Common myeloid progenitor, CD34-positive (primary cell): ENCODE measurements at regions not wholly inside any gene's neighbourhood (a gene's known extent, or its start where the extent isn't known, plus 50 kb on each side); places are given as distances from the start of the nearest gene placed in this dataset.
A peak's percentile ranks its signal among the peaks of the same experiment; 100 is the strongest.

Source experiments
- CTCF ChIA-PET: fragments of 350-600 bp; sonication (Branson Sonifier 250); formaldehyde crosslinking; loops from one replicate; lab custom pipeline; 2021; ENCODE audit warnings: antibody characterized with exemption; lab: Charles Lee
- POLR2A ChIA-PET: fragments of 350-600 bp; sonication (Branson Sonifier 250); formaldehyde crosslinking; loops from one replicate; lab custom pipeline; 2021; ENCODE audit warnings: antibody characterized with exemption; lab: Charles Lee
- DNase-seq, 3 donors: peaks; one replicate each; pipeline versions ENCODE4 v3.0.0 to v3.0.0-alpha.2; 2013
- H3K27ac ChIP-seq, 2 experiments: 1 replicate in 1 of 2; 2 replicates in 1 of 2; pipeline ENCODE4 v1.7.0; 2013; ENCODE audit warnings: inconsistent platforms in 2 of 2, low read length in 2 of 2, mild to moderate bottlenecking in 2 of 2, low read depth in 1 of 2, moderate library complexity in 1 of 2; ENCODE audit not compliant: severe bottlenecking in 2 of 2, insufficient read depth in 1 of 2, poor library complexity in 1 of 2
- H3K27me3 ChIP-seq, 5 experiments: replicated peaks in 2 of 5; 1 replicate in 3 of 5; 2 replicates in 2 of 5; pipeline versions ENCODE4 v1.6.1 to v1.7.0; 2013; ENCODE audit warnings: low read length in 4 of 5, mild to moderate bottlenecking in 2 of 5, moderate library complexity in 2 of 5, inconsistent platforms in 1 of 5; ENCODE audit not compliant: insufficient read depth in 5 of 5, control insufficient read depth in 4 of 5
- H3K36me3 ChIP-seq, 4 experiments: 1 replicate in 2 of 4; 2 replicates in 2 of 4; pipeline versions ENCODE4 v1.6.1 to v1.7.0; 2013; ENCODE audit warnings: low read length in 3 of 4, control low read depth in 1 of 4, mild to moderate bottlenecking in 1 of 4; ENCODE audit not compliant: control insufficient read depth in 4 of 4, insufficient read depth in 4 of 4
- H3K4me1 ChIP-seq, 4 experiments: 1 replicate in 3 of 4; 2 replicates in 1 of 4; pipeline versions ENCODE4 v1.6.1 to v1.7.1; 2013; ENCODE audit warnings: low read length in 3 of 4, mild to moderate bottlenecking in 3 of 4, control low read depth in 1 of 4, inconsistent platforms in 1 of 4, moderate library complexity in 1 of 4; ENCODE audit not compliant: control insufficient read depth in 4 of 4, insufficient read depth in 4 of 4; ENCODE audit errors: control extremely low read depth in 1 of 4
- H3K4me3 ChIP-seq, 7 experiments: 1 replicate in 4 of 7; 2 replicates in 3 of 7; pipeline versions ENCODE4 v1.5.1 to v1.7.0; 2013; ENCODE audit warnings: mild to moderate bottlenecking in 7 of 7, low read length in 6 of 7, moderate library complexity in 6 of 7, inconsistent platforms in 2 of 7, low read depth in 2 of 7, control low read depth in 1 of 7; ENCODE audit not compliant: insufficient read depth in 4 of 7, control insufficient read depth in 1 of 7; ENCODE audit errors: extremely low read depth in 1 of 7
- H3K9me3 ChIP-seq, 5 experiments: 1 replicate in 4 of 5; 2 replicates in 1 of 5; pipeline versions ENCODE4 v1.6.1 to v1.7.1; 2013; ENCODE audit warnings: low read length in 4 of 5, mild to moderate bottlenecking in 2 of 5, inconsistent platforms in 1 of 5, low read depth in 1 of 5, moderate library complexity in 1 of 5; ENCODE audit not compliant: control insufficient read depth in 4 of 5, insufficient read depth in 2 of 5; ENCODE audit errors: control extremely low read depth in 1 of 5
- WGBS: methylation state at CpG from one replicate; pipeline ENCODE4 v1.1.5; 2013; ENCODE audit not compliant: insufficient coverage; 5-methylcytosine and 5-hydroxymethylcytosine counted together

GRCh38 chr1:67580691-67581403 is 104.2 kb upstream of the GADD45A start:
- H3K27ac ChIP-seq, result no peak overlapping the region
- H3K4me1 ChIP-seq, result no peaks in the 10 kb centered on the region
- ChIA-PET POLR2A (interaction anchor here (0.6 kb wide), 1 partner anchor 149 kb away, joined by 3 read pairs; no protein-coding TSS in a partner anchor), CTCF (interaction anchor here (0.7 to 7.7 kb wide), 3 partner anchors 10 to 45 kb away, joined by 3 to 43 read pairs (median 3); no protein-coding TSS in a partner anchor)
- H3K36me3 ChIP-seq, result no peaks in the 10 kb centered on the region
- no peaks in the 10 kb centered on the region for H3K27me3 ChIP-seq
- no peaks in the 10 kb centered on the region for H3K9me3 ChIP-seq
- no peak overlapping the region for H3K4me3 ChIP-seq
- DNase-seq, result no peak
- 94% methylated on average over 2 of the region's 4 CpGs for WGBS

GRCh38 chr1:67582625-67583461 is 102.2 kb upstream of the GADD45A start:
- Histone ChIP-seq H3K9me3 (no peaks in the 10 kb centered on the region), H3K4me3 (no peak overlapping the region), H3K36me3 (no peaks in the 10 kb centered on the region), H3K4me1 (no peaks in the 10 kb centered on the region), H3K27ac (no peak overlapping the region), H3K27me3 (no peaks in the 10 kb centered on the region)
- ChIA-PET POLR2A (no interaction called here), CTCF (interaction anchor here (0.8 to 7.7 kb wide), 3 partner anchors 12 to 152 kb away, joined by 3 to 43 read pairs (median 3); no protein-coding TSS in a partner anchor)
- 97% methylated on average over 8 of the region's 13 CpGs for WGBS
- DNase-seq, result no peak

- POLR2A ChIA-PET, result no interaction called here
- no peaks in the 10 kb centered on the region for H3K36me3 ChIP-seq
- no peak overlapping the region for H3K4me3 ChIP-seq
- H3K4me1 ChIP-seq, result peaks cover 0 to under 1% (median 0%) of the 10 kb centered on the region in 4 experiments
- WGBS, result 100% methylated on average over 2 of the region's 2 CpGs
- CTCF ChIA-PET, result interaction anchor here (1.0 to 7.7 kb wide), 2 partner anchors 13 to 48 kb away, joined by 3 to 43 read pairs; no protein-coding TSS in a partner anchor
- H3K27ac ChIP-seq, result no peak overlapping the region
- no peaks in the 10 kb centered on the region for H3K9me3 ChIP-seq
- no peak for DNase-seq
- no peaks in the 10 kb centered on the region for H3K27me3 ChIP-seq
These were observed 101.5 kb upstream of the GADD45A start for GRCh38 chr1:67583462-67583950.

- no peaks in the 10 kb centered on the region for H3K27me3 ChIP-seq
- H3K27ac ChIP-seq, result no peak overlapping the region
- no peaks in the 10 kb centered on the region for H3K9me3 ChIP-seq
- CTCF ChIA-PET, result interaction anchor here (0.8 to 7.7 kb wide), 4 partner anchors 14 to 181 kb away, joined by 3 to 43 read pairs (median 3); no protein-coding TSS in a partner anchor
- DNase-seq, result no peak
- no peaks in the 10 kb centered on the region for H3K36me3 ChIP-seq
- POLR2A ChIA-PET, result no interaction called here
- H3K4me3 ChIP-seq, result no peak overlapping the region
- H3K4me1 ChIP-seq, result peaks cover 0 to 5% (median 2%) of the 10 kb centered on the region in 4 experiments
- WGBS, result 100% methylated on average over 5 of the region's 6 CpGs
These were observed 100.1 kb upstream of the GADD45A start for GRCh38 chr1:67584938-67585337.

- H3K27me3 ChIP-seq, result no peaks in the 10 kb centered on the region
- H3K36me3 ChIP-seq, result no peaks in the 10 kb centered on the region
- WGBS, result 94% methylated on average over 5 of the region's 5 CpGs
- H3K4me3 ChIP-seq, result no peak overlapping the region
- DNase-seq, result no peak
- no peak overlapping the region for H3K27ac ChIP-seq
- ChIA-PET POLR2A (no interaction called here), CTCF (interaction anchor here (0.7 to 7.7 kb wide), 2 partner anchors 16 to 86 kb away, joined by 4 to 43 read pairs; no protein-coding TSS in a partner anchor)
- H3K4me1 ChIP-seq, result peaks cover 2 to 15% (median 10%) of the 10 kb centered on the region in 4 experiments
- H3K9me3 ChIP-seq, result no peaks in the 10 kb centered on the region
These were observed 98.4 kb upstream of the GADD45A start for GRCh38 chr1:67586596-67586995.

- CTCF ChIA-PET, result interaction anchor here (1.3 to 1.8 kb wide), 3 partner anchors 27 to 101 kb away, joined by 4 to 5 read pairs (median 4); no protein-coding TSS in a partner anchor
- H3K4me1 ChIP-seq, result peaks cover 2 to 15% (median 10%) of the 10 kb centered on the region in 4 experiments
- H3K27ac ChIP-seq, result no peak overlapping the region
- no peak overlapping the region for H3K4me3 ChIP-seq
- H3K9me3 ChIP-seq, result no peaks in the 10 kb centered on the region
- H3K27me3 ChIP-seq, result no peaks in the 10 kb centered on the region
- no peaks in the 10 kb centered on the region for H3K36me3 ChIP-seq
- peak; percentile 22 to 69 (median 69) for DNase-seq
- 0% methylated on average over 4 of the region's 9 CpGs for WGBS
- POLR2A ChIA-PET, result no interaction called here
These were observed 96.7 kb upstream of the GADD45A start for GRCh38 chr1:67588178-67588855.
